ENCODE measurements at regions not wholly inside any gene's neighbourhood (a gene's known extent, or its start where the extent isn't known, plus 50 kb on each side); places are given as distances from the start of the nearest gene placed in this dataset.

DNA sequence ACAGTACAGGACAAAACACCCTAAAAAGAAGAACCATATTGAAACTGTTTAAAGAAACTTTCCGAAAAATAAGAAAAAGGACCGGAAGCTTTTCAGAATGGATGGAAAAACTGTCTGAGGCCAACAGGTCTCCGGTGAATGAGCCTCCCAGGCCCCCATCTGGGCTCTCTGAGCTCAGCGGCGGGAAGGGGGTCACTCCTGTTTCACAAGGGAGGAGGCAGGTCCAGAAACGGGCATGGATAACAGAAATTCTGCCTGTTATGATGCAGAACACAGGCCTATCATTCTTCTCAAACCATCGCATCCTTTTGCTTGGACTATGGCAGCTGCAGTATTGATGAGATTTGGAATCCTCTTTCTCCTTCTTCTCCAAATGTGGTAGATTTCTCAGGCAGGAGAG lies 58.9 kb upstream of the SHH start:
- no peak for DNase-seq

DNA sequence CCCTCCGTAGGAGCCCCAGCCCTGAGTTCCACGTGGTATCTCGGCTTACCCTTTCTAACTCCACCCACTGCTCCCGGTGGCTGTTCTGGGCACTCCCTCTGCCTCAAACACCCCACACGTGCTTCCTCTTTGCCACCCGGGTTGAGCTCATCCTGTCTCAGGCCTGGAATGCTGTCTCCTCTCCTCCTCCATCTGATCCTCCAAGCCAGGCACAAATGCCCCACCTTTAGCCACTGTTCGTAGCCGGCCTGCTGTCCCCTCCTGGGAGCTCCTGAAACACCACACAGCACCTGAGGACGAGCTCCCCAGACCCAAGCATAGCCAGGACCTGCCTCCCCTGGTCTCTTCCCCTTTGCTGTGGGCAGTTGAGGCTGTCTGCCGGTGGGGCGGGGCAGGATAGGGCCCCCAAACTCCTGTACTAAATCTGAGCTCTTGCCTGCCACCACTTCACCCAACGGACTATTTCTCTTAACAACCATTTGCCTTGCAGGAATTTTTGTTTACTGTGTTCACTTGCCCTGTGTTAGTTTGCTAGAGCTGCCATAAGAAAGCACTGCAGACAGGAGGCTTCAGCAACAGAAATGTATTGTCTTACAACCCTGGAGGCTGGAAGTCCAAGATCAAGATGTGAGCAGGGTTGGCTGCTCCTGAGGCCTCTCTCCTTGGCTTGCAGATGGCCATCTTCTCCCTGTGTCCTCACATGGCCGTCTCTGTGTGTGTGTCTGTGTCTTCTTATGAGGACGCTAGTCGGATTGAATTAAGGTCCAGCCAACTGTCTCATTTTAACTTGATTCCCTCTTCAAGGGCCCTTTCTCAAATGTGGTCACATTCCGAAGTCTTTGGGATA lies 58.3 kb upstream of the SHH start:
- DNase-seq = no peak

DNA sequence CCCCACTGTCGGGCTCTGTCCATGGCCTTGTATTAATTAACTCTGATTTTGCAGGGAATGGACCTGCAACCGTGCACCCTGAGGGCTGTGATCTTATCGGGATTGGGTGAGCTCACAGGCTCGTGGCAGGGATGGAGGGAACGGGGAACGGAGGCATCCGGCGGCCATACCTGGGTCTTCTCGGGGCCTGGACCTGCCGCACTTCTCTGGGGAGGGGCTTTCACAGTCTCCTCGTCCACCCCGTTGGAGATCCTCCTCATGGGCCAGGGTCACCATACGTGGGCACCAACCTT lies 57.5 kb upstream of the SHH start:
- no peak for DNase-seq

DNA sequence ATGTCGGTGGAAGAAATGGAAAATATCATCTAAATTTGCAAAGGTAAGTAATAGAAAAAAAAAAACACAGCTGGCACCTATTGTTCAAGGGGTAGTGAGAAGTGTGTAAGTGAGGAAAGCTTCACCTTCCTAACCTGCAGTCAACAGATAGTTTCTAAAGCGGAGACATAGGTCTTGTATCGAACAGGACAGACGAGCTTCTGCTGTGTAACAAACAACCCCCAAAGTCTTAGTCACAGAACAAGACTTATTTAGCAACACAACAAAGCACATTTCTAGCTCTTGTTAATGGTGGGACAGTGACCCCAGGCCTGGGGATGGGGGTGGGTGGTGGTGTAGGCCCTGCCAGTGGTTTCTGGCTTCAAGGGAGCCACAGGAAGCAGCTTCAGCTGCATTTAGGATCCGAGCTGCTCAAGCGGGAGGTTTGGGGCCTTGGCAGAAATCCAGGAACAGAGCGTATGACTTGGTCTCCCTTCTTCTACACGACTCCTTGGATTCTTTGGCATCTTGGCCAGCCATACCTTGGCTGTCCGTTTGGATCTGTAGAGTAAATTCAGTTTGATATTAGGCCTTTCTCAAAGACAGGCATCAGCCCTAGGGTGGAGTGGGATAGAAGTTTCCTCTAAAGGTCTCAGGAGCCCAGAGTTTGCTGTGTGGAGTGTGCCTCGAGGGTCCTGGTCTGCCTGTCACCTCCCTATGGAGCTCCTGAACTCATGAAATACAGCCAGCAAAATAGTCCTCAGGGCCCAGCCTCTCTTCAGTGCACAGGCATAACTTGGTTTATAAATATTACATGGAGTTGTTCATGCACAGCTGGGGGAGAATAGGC lies 56.9 kb upstream of the SHH start:
- no peak for DNase-seq

DNA sequence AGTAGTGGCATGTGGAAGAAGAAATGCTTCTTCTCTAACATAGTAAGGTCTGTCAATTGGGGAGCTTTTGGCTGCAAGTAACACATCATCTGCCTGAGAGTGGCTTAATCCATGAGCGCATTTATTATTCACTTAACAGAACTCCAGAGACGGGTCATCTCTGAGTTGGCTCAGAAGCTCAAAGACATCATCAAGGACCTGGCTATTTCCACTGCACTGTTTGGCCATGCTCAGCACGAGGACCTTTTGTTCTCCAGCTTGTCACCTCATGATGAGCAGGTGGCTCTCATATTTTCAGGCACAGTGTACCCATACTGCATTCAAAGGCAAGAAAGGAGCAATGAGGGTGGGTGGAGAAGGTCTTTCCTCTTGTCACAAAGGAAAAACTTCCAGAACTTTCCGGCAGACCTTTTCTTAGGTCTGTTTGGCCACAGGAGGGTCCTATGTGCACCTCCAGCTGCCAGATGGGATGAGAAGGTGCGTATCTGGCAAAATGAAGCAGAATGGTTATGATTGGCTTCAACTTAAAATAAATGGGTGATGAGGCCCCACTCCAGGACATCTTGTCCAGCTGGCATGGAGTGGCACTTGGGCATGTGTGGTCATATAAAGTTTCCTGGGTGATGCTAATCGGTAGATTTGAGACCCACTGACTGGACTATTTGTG lies 55.6 kb upstream of the SHH start:
- no peak for DNase-seq

DNA sequence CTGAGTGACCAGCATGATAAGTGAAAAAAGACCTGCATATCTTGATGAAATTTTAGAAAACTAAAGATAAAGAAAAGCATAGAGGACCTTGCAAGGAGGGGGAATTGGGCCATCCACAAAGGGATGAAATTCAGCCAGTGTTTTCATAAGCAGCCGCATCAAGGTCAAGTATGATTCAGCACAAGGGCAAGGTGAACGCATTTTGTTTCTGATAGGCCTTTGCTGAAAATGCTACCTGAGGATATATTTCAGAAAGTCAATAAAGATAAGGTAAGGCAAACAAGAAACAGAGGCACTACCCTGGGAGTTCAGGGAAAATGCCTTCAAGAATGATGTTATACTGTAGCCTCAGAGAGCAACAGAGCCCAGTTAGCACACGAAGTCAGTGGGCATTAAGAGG lies 55.0 kb upstream of the SHH start:
- no peak for DNase-seq

DNA sequence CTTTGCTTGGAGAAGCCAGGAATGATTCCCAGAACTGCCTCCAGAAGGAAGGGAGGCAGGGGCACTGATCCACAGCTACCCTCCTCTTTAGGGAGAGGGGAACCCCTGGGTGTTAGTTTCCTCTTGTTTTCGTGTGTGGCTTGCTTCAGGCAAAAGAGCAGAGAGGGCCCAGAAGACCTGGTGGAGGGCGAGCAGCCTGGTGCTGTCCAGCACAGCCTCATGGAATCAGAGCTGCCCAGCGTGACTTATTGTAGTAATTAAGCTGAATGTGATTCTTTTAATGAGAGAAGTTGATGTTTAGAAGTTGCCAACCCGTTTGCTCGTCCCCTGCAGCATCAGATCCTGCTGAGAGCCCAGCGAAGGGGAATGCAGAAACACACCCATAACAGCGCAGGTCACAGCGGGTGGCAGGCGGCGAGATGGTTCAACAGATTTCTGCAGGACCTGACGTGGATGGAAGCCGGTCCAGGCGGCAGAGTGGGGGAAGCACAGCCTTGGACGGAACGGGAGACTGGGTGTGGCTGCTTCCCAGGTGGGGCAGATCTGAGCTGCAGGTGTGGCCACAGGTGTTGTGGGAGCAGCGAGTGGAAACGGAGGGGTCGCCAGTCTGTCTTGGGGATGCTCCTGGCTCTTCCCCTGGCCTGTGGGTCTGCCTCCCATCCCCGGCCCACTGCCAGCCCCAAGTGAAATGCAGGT lies 53.7 kb upstream of the SHH start:
- no peak for DNase-seq

DNA sequence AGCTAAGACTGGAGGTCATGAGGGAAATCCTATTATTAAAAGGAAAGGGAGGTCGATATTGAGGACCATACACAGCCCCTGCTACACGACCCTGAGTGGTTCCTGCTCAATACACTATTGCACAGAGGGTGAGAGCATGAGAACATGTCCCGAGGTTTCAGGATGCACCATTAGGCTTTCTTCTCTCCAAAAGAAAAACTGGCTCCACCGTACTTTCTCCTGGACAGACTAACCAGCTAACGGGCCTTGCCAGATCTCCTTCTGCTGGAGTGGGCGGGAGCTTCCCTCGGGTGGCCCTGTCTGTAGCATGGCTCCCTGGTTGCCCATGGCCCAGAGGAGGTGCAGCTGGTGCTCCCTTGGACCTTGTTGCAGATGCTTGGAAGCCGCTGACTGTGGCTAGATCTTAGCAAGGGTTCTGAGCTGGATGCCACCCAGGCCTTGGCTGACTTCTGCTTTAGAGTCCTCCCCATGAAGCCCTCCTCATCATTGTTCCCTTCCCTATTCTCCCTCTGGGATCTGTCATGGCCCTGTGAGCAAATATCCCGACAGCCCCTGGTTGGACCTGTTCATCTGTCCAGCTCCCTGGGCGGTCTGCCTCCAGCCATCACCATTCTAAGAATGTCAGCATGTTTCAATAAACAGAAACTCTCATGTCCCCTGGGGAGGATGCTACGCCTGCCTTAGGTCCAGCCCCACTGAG lies 52.9 kb upstream of the SHH start:
- DNase-seq = no peak

DNA sequence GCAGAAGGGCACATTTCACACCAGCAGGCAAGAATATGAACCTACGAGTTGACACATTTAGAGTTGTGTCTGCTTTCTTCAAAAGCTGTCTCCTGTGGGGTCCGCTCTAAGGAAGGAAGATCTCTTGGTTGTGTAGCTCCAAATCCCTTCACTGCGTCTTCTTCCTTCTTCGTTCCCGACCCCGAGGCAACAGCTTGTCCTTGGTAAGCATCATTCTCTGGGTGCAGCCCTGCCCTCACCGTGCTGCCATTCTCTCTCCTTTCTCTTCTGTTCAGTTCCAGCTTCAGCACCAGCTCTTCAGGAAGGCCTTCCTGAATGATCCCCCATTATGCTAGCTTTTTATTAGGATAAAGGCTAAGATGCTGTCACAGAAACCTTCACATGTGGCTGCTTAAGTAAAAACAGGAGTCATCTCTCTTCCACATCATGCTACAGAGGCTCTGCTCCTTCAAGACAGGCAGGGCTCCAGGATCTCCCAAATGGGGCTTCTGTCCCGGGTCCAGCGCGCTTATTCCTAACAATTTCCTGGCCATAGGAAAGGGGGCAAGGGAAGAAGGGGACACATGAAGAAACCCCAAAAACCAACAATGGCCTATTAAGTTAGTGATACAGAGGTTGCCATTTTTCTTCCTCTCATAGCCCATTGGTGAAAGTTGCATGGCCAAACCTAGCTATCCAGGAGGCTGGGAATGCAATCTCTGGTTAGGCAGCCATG lies 52.2 kb upstream of the SHH start:
- no peak for DNase-seq

DNA sequence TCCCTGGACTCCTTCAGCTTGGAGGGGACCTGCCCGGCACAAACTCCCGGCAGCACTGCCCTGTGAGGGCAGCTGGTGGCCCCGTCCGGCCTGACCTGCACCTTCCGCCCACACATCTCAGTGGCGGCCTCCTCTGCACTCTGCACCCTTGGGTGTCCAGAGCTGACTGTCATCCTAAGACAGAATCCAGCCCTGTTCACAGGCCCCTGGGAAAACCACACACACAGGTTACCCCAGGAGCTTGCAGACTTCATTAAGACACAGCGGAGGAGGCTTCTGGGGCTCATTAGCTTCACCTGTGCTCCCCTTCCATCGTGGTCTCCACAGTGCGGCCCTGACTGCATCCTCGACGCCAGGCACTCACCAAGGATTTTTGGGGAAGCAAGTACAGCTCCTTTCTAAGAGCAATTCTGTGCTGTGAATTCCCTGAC lies 51.5 kb upstream of the SHH start:
- DNase-seq = no peak

DNA sequence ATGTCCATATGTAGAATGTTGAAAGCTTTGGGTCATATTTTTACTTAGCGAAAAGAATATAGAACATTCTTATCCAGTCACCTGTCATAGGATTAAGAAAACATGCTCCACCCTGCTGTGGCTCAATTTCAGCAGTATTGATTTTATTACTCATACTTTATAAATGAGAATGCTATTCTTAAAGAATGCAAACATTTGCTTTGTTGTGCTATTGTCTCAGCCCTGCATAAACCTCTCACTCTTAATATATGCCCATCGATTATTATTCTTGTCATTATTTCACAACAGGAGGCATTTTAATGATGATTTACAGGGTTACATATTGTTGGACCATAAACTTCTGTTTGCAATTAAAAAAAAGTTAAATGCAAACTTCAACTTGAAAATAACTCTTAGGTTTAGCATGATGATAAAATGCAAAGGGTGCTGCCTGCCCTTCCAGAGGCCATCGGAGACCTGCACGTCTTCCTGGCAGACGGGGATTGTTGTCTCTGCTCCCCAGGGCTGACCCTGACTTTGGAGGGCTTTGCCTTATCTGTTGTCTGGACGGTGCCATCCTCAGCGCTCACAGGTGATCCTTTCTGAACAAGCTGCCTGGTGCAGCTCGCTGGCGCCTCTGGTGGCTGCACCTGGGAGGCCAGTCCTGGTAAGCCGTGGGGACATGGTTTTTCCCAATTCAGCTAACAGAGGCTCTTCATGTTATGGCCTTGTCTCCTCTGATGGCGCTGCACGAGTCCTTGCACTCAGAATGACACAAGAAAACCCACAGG lies 50.0 kb upstream of the SHH start:
- no peak for DNase-seq

All from CD4-positive, alpha-beta T cell treated with Interleukin-1 beta for 1 hour (primary cell).